Mesenchymal stem cell (in vitro differentiated cells and primary cell): ENCODE measurements at regions not wholly inside any gene's neighbourhood (a gene's known extent, or its start where the extent isn't known, plus 50 kb on each side); places are given as distances from the start of the nearest gene placed in this dataset.

Experiments used
- DNase-seq: peaks from one replicate; pipeline ENCODE4 v3.0.0-alpha.2; 2013
- H2AFZ ChIP-seq: one replicate; pipeline ENCODE4 v1.6.1; 2013; ENCODE audit warnings: low read depth, mild to moderate bottlenecking, control low read depth, inconsistent platforms, low read length, moderate library complexity
- H2AK5ac ChIP-seq: 2 replicates; pipeline ENCODE4 v1.6.1; 2013; ENCODE audit warnings: low read length, moderate library complexity, mild to moderate bottlenecking, inconsistent platforms; ENCODE audit not compliant: severe bottlenecking
- H2BK120ac ChIP-seq: one replicate; pipeline ENCODE4 v1.6.1; 2013; ENCODE audit warnings: low read depth, mild to moderate bottlenecking, inconsistent platforms, low read length, moderate library complexity
- H2BK12ac ChIP-seq, 2 experiments: one replicate each; pipeline ENCODE4 v1.6.1; 2013; ENCODE audit warnings: inconsistent platforms in 2 of 2, low read length in 2 of 2, mild to moderate bottlenecking in 2 of 2, moderate library complexity in 2 of 2, control low read depth in 1 of 2
- H2BK15ac ChIP-seq: one replicate; pipeline ENCODE4 v1.6.1; 2013; ENCODE audit warnings: mild to moderate bottlenecking, low read depth, inconsistent platforms; ENCODE audit not compliant: poor library complexity, severe bottlenecking
- H2BK5ac ChIP-seq: 2 replicates; pipeline ENCODE4 v1.6.1; 2013; ENCODE audit warnings: low read depth, mild to moderate bottlenecking, low read length, control low read depth, inconsistent platforms; ENCODE audit not compliant: poor library complexity, severe bottlenecking
- H3K14ac ChIP-seq, 2 experiments: one replicate each; pipeline ENCODE4 v1.6.1; 2013; ENCODE audit warnings: inconsistent platforms in 2 of 2, low read length in 2 of 2, control low read depth in 1 of 2, mild to moderate bottlenecking in 1 of 2, moderate library complexity in 1 of 2
- H3K18ac ChIP-seq, 2 experiments: one replicate each; pipeline ENCODE4 v1.6.1; 2013; ENCODE audit warnings: inconsistent platforms in 2 of 2, low read length in 2 of 2, control low read depth in 1 of 2, low read depth in 1 of 2, mild to moderate bottlenecking in 1 of 2
- H3K23ac ChIP-seq, 2 experiments: one replicate each; pipeline ENCODE4 v1.6.1; 2013; ENCODE audit warnings: inconsistent platforms in 2 of 2, low read length in 2 of 2, mild to moderate bottlenecking in 2 of 2, moderate library complexity in 2 of 2, control low read depth in 1 of 2
- H3K27ac ChIP-seq: 2 replicates; pipeline ENCODE4 v1.5.1; 2013; ENCODE audit warnings: mild to moderate bottlenecking, moderate library complexity, low read length, control low read depth, inconsistent platforms; ENCODE audit not compliant: poor library complexity, severe bottlenecking
- H3K27me3 ChIP-seq, 2 experiments: 2 replicates each; pipeline versions ENCODE4 v1.6.1 to v1.7.0; 2013; ENCODE audit warnings: low read length in 2 of 2, mild to moderate bottlenecking in 2 of 2, moderate library complexity in 2 of 2, control low read depth in 1 of 2, inconsistent platforms in 1 of 2; ENCODE audit not compliant: control insufficient read depth in 1 of 2, insufficient read depth in 1 of 2
- H3K36me3 ChIP-seq, 2 experiments: 2 replicates each; pipeline versions ENCODE4 v1.6.1 to v1.7.0; 2013; ENCODE audit warnings: low read length in 2 of 2, control low read depth in 1 of 2, inconsistent platforms in 1 of 2, low read depth in 1 of 2, mild to moderate bottlenecking in 1 of 2; ENCODE audit not compliant: insufficient read depth in 2 of 2, control insufficient read depth in 1 of 2
- H3K4ac ChIP-seq, 2 experiments: one replicate each; pipeline ENCODE4 v1.6.1; 2013; ENCODE audit warnings: inconsistent platforms in 2 of 2, low read length in 2 of 2, mild to moderate bottlenecking in 2 of 2, moderate library complexity in 2 of 2, control low read depth in 1 of 2, low read depth in 1 of 2
- H3K4me1 ChIP-seq: 2 replicates; pipeline ENCODE4 v1.6.1; 2013; ENCODE audit warnings: low read depth, low read length, control low read depth; ENCODE audit not compliant: control insufficient read depth, insufficient read depth
- H3K4me2 ChIP-seq: 2 replicates; pipeline ENCODE4 v1.6.1; 2013; ENCODE audit warnings: low read length, mild to moderate bottlenecking, inconsistent platforms; ENCODE audit not compliant: poor library complexity, severe bottlenecking
- H3K4me3 ChIP-seq, 2 experiments: 2 replicates each; pipeline versions ENCODE4 v1.5.1 to v1.7.0; 2013; ENCODE audit warnings: low read length in 2 of 2, mild to moderate bottlenecking in 2 of 2, control low read depth in 1 of 2, low read depth in 1 of 2; ENCODE audit not compliant: insufficient read depth in 1 of 2
- H3K79me1 ChIP-seq: replicated peaks from 2 replicates; pipeline ENCODE4 v1.6.1; 2013; ENCODE audit warnings: mild to moderate bottlenecking, control low read depth, low read length, inconsistent platforms; ENCODE audit not compliant: poor library complexity, severe bottlenecking
- H3K9ac ChIP-seq: 2 replicates; pipeline ENCODE4 v1.7.0; 2013; ENCODE audit warnings: mild to moderate bottlenecking, low read length, moderate library complexity
- H3K9me3 ChIP-seq: 2 replicates; pipeline ENCODE4 v1.7.0; 2013; ENCODE audit warnings: mild to moderate bottlenecking, low read length; ENCODE audit not compliant: control insufficient read depth
- H4K8ac ChIP-seq: one replicate; pipeline ENCODE4 v1.6.1; 2013; ENCODE audit warnings: inconsistent platforms, mild to moderate bottlenecking, low read length, moderate library complexity
- H4K91ac ChIP-seq: one replicate; pipeline ENCODE4 v1.6.1; 2013; ENCODE audit warnings: mild to moderate bottlenecking, low read length, inconsistent platforms
- whole genome bisulfite sequencing: methylation state at CpG from one replicate; pipeline ENCODE4 v1.1.7; 2013; ENCODE audit warnings: mixed read lengths; 5-methylcytosine and 5-hydroxymethylcytosine counted together

DNA sequence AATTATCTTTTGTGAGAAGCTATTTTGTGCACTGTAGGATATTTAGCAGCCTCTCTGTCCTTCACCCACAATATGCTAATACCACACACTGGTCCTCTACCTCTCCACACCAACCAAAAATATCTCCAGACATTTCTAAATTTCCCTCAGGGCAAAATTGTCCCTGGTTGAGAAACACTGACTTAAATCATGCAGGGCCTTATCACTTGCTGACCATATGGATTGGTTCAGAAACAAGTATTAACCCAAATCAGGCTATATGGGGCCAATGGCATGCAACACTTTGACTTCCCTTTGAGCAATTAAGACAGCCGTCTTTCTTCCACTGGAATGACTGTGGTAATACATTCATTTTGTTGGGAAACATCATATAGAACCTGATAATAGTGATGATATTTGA lies 251.1 kb downstream of the CNTN3 start:
- Histone ChIP-seq H2AFZ (no peak overlapping the region), H2BK120ac (no peak overlapping the region), H3K36me3 (peaks cover 0 to 4% of the 10 kb centered on the region in 2 experiments), H4K91ac (no peak overlapping the region), H2BK12ac (no peak overlapping the region), H3K14ac (no peak overlapping the region), H2BK5ac (no peak overlapping the region), H3K9me3 (no peaks in the 10 kb centered on the region), H3K18ac (no peak overlapping the region), H3K4ac (no peak overlapping the region), H2AK5ac (no peak overlapping the region), H3K4me3 (no peak overlapping the region), H3K4me2 (no peak overlapping the region), H3K27ac (no peak overlapping the region), H3K9ac (no peak overlapping the region), H2BK15ac (no peak overlapping the region), H4K8ac (no peak overlapping the region), H3K79me1 (no peaks in the 10 kb centered on the region), H3K27me3 (no peaks in the 10 kb centered on the region), H3K4me1 (no peaks in the 10 kb centered on the region), H3K23ac (no peak overlapping the region)
- DNase-seq = no peak
- no CpG with 5 or more reads among the region's 1 CpG for WGBS

DNA sequence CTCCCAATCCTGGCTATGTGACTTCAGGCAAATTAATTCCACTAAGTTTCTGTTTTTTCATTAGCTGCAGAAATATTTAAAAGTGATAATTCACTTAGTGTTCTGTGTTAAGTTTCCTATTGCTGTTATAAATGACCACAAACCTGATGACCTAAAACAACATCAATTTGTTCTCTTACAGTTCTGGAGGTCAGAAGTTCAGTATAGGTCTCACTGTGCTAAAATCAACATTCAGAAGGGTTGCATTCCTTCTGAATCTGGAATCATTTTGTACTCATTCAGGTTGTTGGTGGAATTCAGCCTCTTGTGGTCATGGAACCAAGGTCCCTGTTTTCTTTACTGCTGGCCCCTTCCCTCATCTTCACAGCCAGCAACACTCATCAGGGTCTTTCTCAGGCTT lies 254.1 kb downstream of the CNTN3 start:
- Histone ChIP-seq H2AFZ (no peak overlapping the region), H3K4ac (no peak overlapping the region), H3K9ac (no peak overlapping the region), H2AK5ac (no peak overlapping the region), H3K4me3 (no peak overlapping the region), H2BK120ac (no peak overlapping the region), H2BK12ac (no peak overlapping the region), H3K4me2 (no peak overlapping the region), H3K9me3 (no peaks in the 10 kb centered on the region), H3K23ac (no peak overlapping the region), H3K79me1 (no peaks in the 10 kb centered on the region), H2BK5ac (no peak overlapping the region), H4K91ac (no peak overlapping the region), H3K18ac (no peak overlapping the region), H2BK15ac (no peak overlapping the region), H3K27me3 (no peaks in the 10 kb centered on the region), H3K27ac (no peak overlapping the region), H3K14ac (no peak overlapping the region), H3K36me3 (peaks cover 0 to 4% of the 10 kb centered on the region in 2 experiments), H4K8ac (no peak overlapping the region), H3K4me1 (no peaks in the 10 kb centered on the region)
- DNase-seq = no peak

DNA sequence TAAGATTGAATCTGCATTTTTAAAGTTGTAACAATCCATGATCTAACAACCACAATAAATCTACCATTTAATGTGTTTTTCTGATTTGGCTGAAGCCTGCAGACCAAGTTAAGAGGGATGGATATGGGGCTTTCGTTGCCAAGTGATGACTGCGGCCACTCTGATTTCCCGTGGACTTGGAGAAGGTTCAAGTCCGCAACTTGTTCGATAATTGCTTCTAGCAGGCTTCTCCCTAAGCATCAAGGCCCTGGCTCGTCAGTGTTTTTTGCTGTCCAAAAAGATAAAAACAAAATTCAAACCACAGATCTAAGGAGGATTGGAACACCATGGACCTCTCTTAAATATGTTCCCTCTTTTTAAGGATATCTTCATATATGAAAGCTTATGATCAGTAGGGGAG lies 256.6 kb downstream of the CNTN3 start:
- H2BK15ac ChIP-seq = no peak overlapping the region
- H2BK120ac ChIP-seq = no peak overlapping the region
- no peak overlapping the region for H3K14ac ChIP-seq
- no peak overlapping the region for H3K27ac ChIP-seq
- no peak overlapping the region for H3K4ac ChIP-seq
- no peaks in the 10 kb centered on the region for H3K4me1 ChIP-seq
- H3K27me3 ChIP-seq = no peaks in the 10 kb centered on the region
- no peak overlapping the region for H4K91ac ChIP-seq
- no peak for DNase-seq
- H3K18ac ChIP-seq = no peak overlapping the region
- no peak overlapping the region for H2AK5ac ChIP-seq
- no peak overlapping the region for H3K23ac ChIP-seq
- 84% methylated on average over 6 of the region's 6 CpGs for WGBS
- H2AFZ ChIP-seq = no peak overlapping the region
- no peak overlapping the region for H4K8ac ChIP-seq
- no peak overlapping the region for H2BK12ac ChIP-seq
- no peak overlapping the region for H3K4me3 ChIP-seq
- H3K9me3 ChIP-seq = no peaks in the 10 kb centered on the region
- no peak overlapping the region for H2BK5ac ChIP-seq
- peaks cover 0 to 4% of the 10 kb centered on the region in 2 experiments for H3K36me3 ChIP-seq
- no peak overlapping the region for H3K4me2 ChIP-seq
- H3K9ac ChIP-seq = no peak overlapping the region
- H3K79me1 ChIP-seq = no peaks in the 10 kb centered on the region

DNA sequence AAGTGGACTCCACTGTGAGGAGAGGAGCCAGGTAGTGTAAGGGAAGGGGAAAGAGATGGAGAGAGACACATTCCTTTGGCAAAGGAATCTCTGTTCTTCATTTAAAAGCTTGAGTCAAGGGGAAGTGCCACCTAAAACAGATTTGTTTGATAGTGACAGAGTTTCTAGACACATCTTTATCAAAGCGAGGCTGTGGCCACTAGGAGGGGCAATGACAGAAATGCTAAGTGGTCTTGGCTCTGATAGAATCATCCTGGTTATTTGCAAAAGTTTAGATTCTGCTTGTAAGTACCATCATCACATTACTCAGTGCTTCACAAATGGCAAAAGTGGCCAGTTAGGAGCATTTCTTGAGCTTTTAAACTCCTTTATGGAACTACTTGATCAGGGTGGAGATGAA lies 261.4 kb downstream of the CNTN3 start:
- no peaks in the 10 kb centered on the region for H3K9me3 ChIP-seq
- H3K18ac ChIP-seq = no peak overlapping the region
- H3K23ac ChIP-seq = no peak overlapping the region
- no peaks in the 10 kb centered on the region for H3K79me1 ChIP-seq
- H2BK15ac ChIP-seq = no peak overlapping the region
- H2BK5ac ChIP-seq = no peak overlapping the region
- H3K4me2 ChIP-seq = no peak overlapping the region
- no peak overlapping the region for H2BK12ac ChIP-seq
- WGBS = 23% methylated on average over 1 of the region's 1 CpG
- no peak overlapping the region for H3K4me3 ChIP-seq
- H2AFZ ChIP-seq = no peak overlapping the region
- H4K91ac ChIP-seq = no peak overlapping the region
- no peak overlapping the region for H3K27ac ChIP-seq
- no peak overlapping the region for H2AK5ac ChIP-seq
- no peak overlapping the region for H3K9ac ChIP-seq
- no peaks in the 10 kb centered on the region for H3K27me3 ChIP-seq
- no peak overlapping the region for H4K8ac ChIP-seq
- no peak for DNase-seq
- no peak overlapping the region for H3K4ac ChIP-seq
- no peak overlapping the region for H3K14ac ChIP-seq
- no peaks in the 10 kb centered on the region for H3K36me3 ChIP-seq
- no peak overlapping the region for H2BK120ac ChIP-seq
- no peaks in the 10 kb centered on the region for H3K4me1 ChIP-seq
